Vagina (tissue), 2 donors: ENCODE measurements at regions not wholly inside any gene's neighbourhood (a gene's known extent, or its start where the extent isn't known, plus 50 kb on each side); places are given as distances from the start of the nearest gene placed in this dataset.

ENCODE experiments used
- DNase-seq, 2 donors: peaks; one replicate each; pipeline ENCODE4 v3.0.0-alpha.2; 2017; ENCODE audit errors: extremely low spot score in 2 of 2
- H3K27ac ChIP-seq: fragments of 200-600 bp; sonication (generic); one replicate; pipeline ENCODE4 v1.5.1; 2019
- H3K27me3 ChIP-seq: fragments of 200-600 bp; sonication (generic); one replicate; pipeline ENCODE4 v1.5.1; 2019
- H3K36me3 ChIP-seq, 2 donors: fragments of 200-600 bp; sonication (generic); one replicate each; pipeline ENCODE4 v1.5.1; 2017 to 2019
- H3K4me1 ChIP-seq: fragments of 200-600 bp; sonication (generic); one replicate; pipeline ENCODE4 v1.5.1; 2019
- H3K4me3 ChIP-seq, 2 donors: fragments of 200-600 bp; sonication (generic); 1 replicate in 1 of 2; 2 replicates in 1 of 2; pipeline ENCODE4 v1.5.1; 2016 to 2019
- H3K9me3 ChIP-seq: fragments of 200-600 bp; sonication (generic); one replicate; pipeline ENCODE4 v1.5.1; 2019
- CTCF ChIP-seq, 3 experiments: fragments of 450-650 bp in 2 of 3; fragments of 200-600 bp in 1 of 3; sonication (generic) in 1 of 3; IDR thresholded peaks; one replicate each; pipeline ENCODE4 v1.5.1; 2017 to 2019; ENCODE audit warnings: antibody characterized with exemption in 3 of 3, mild to moderate bottlenecking in 2 of 3, moderate library complexity in 2 of 3
- POLR2A ChIP-seq, 2 donors: fragments of 450-650 bp; IDR thresholded peaks; one replicate each; pipeline ENCODE4 v1.6.1; 2017; ENCODE audit warnings: antibody characterized with exemption in 2 of 2, mild to moderate bottlenecking in 2 of 2, moderate library complexity in 2 of 2
- POLR2AphosphoS5 ChIP-seq, 2 donors: sonication (generic); formaldehyde crosslinking; IDR thresholded peaks; one replicate each; pipeline ENCODE4 v1.9.0; 2017; ENCODE audit warnings: antibody characterized with exemption in 2 of 2, mild to moderate bottlenecking in 2 of 2, low read depth in 1 of 2; ENCODE audit not compliant: insufficient read depth in 1 of 2
- intact Hi-C: fragments of 100-400 bp; cut with DNase I; formaldehyde crosslinking; loops from one replicate; pipeline ENCODE4 v1.15.1; 2023

- no peak overlapping the region for H3K4me3 ChIP-seq
- TF ChIP-seq POLR2AphosphoS5 (IDR thresholded peaks at IDR 0.05; ENCODE audit: insufficient read depth in 1 of 2, low read depth in 1 of 2), result no peak
- no peak for TF ChIP-seq POLR2A (IDR thresholded peaks at IDR 0.05)
- TF ChIP-seq CTCF (IDR thresholded peaks at IDR 0.05), result no peak
Measured at GRCh38 chr12:14072987-14073386, 91.6 kb upstream of the GRIN2B start.

GRCh38 chr12:14075797-14076393 lies 94.5 kb upstream of the GRIN2B start:
- Histone ChIP-seq H3K27ac (no peak overlapping the region), H3K4me1 (no peaks in the 10 kb centered on the region), H3K36me3 (no peaks in the 10 kb centered on the region), H3K27me3 (no peaks in the 10 kb centered on the region), H3K9me3 (no peaks in the 10 kb centered on the region), H3K4me3 (no peak overlapping the region)
- no peak for TF ChIP-seq POLR2A (IDR thresholded peaks at IDR 0.05)
- no peak for TF ChIP-seq POLR2AphosphoS5 (IDR thresholded peaks at IDR 0.05; ENCODE audit: insufficient read depth in 1 of 2, low read depth in 1 of 2)
- no peak for TF ChIP-seq CTCF (IDR thresholded peaks at IDR 0.05)
- intact Hi-C loops, result no loop called here
- no peak for DNase-seq

More at GRCh38 chr12:14072987-14073386, 91.6 kb upstream of the GRIN2B start:
- no peak for DNase-seq
- Histone ChIP-seq H3K27ac (no peak overlapping the region), H3K27me3 (no peaks in the 10 kb centered on the region), H3K36me3 (no peaks in the 10 kb centered on the region), H3K9me3 (no peaks in the 10 kb centered on the region), H3K4me1 (no peaks in the 10 kb centered on the region)
- intact Hi-C loops, result no loop called here

GRCh38 chr12:14076538-14076937 lies 95.1 kb upstream of the GRIN2B start:
- Histone ChIP-seq H3K4me1 (no peaks in the 10 kb centered on the region), H3K4me3 (no peak overlapping the region), H3K27ac (no peak overlapping the region), H3K27me3 (no peaks in the 10 kb centered on the region), H3K9me3 (no peaks in the 10 kb centered on the region), H3K36me3 (no peaks in the 10 kb centered on the region)
- DNase-seq, result no peak
- TF ChIP-seq POLR2A (IDR thresholded peaks at IDR 0.05) (no peak), POLR2AphosphoS5 (IDR thresholded peaks at IDR 0.05; ENCODE audit: insufficient read depth in 1 of 2, low read depth in 1 of 2) (no peak), CTCF (IDR thresholded peaks at IDR 0.05) (no peak)
- intact Hi-C loops, result no loop called here

- H3K4me3 ChIP-seq, result no peak overlapping the region
- intact Hi-C loops, result no loop called here
Measured at GRCh38 chr12:14086838-14087237, 105.4 kb upstream of the GRIN2B start.

More at GRCh38 chr12:14086838-14087237, 105.4 kb upstream of the GRIN2B start:
- no peaks in the 10 kb centered on the region for H3K9me3 ChIP-seq
- H3K27ac ChIP-seq, result no peak overlapping the region
- no peaks in the 10 kb centered on the region for H3K27me3 ChIP-seq
- no peak for DNase-seq
- no peaks in the 10 kb centered on the region for H3K4me1 ChIP-seq
- TF ChIP-seq CTCF (IDR thresholded peaks at IDR 0.05), result no peak
- TF ChIP-seq POLR2AphosphoS5 (IDR thresholded peaks at IDR 0.05; ENCODE audit: insufficient read depth in 1 of 2, low read depth in 1 of 2), result no peak
- TF ChIP-seq POLR2A (IDR thresholded peaks at IDR 0.05), result no peak
- no peaks in the 10 kb centered on the region for H3K36me3 ChIP-seq
